Vagina (tissue), 2 donors: ENCODE measurements at regions not wholly inside any gene's neighbourhood (a gene's known extent, or its start where the extent isn't known, plus 50 kb on each side); places are given as distances from the start of the nearest gene placed in this dataset.

Experiments used
- POLR2A ChIP-seq, 2 donors: fragments of 450-650 bp; IDR thresholded peaks; one replicate each; pipeline ENCODE4 v1.6.1; 2017; ENCODE audit warnings: antibody characterized with exemption in 2 of 2, mild to moderate bottlenecking in 2 of 2, moderate library complexity in 2 of 2
- POLR2AphosphoS5 ChIP-seq, 2 donors: sonication (generic); formaldehyde crosslinking; IDR thresholded peaks; one replicate each; pipeline ENCODE4 v1.9.0; 2017; ENCODE audit warnings: antibody characterized with exemption in 2 of 2, mild to moderate bottlenecking in 2 of 2, low read depth in 1 of 2; ENCODE audit not compliant: insufficient read depth in 1 of 2

DNA sequence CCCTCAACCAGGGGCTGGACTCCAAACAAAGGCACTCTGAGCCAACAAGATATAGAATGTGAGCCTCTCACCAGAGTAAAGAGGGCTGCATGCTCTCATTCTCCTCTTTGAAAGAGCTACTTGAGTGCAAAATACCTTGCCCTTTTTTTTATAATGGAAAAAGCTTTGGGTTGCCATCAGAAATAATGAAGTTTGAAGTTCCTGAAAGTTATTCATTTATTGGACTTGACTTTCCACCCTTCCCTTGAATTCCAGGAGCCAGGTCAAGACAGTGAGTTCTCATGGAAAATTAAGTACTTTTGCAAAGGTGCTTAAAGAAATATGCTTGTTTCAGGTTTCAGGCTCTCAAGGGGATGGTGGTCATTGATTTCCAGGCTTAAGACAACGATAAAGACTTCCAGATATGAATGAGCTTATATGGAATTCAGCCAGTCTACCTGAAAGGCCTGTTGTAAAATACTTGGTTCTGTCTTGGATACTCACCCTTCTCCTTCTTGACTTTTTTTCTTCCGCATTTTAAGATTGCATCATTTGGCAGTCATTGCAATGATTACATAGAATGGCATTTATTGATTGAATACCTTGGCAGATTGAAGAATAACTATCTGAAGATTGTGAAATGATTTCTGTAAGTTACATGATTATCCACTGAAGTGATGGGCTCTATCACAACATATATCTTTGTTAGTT lies 696.4 kb downstream of the INHBA start:
- TF ChIP-seq POLR2AphosphoS5 (IDR thresholded peaks at IDR 0.05; ENCODE audit: insufficient read depth in 1 of 2, low read depth in 1 of 2) (no peak), POLR2A (IDR thresholded peaks at IDR 0.05) (no peak)
